HepG2 (cell line): ENCODE measurements at regions not wholly inside any gene's neighbourhood (a gene's known extent, or its start where the extent isn't known, plus 50 kb on each side); places are given as distances from the start of the nearest gene placed in this dataset.
"Not testable (repeated sequence)": the region's sequence is repeated elsewhere in the genome, so short reads cannot be mapped to it uniquely, and the experiment has no call there.

Source experiments
- ATAC-seq: fragments of 200-7000 bp; cut with Tn5 transposase; 3 replicates; pipeline ENCODE4 v1.9.1; 2020; ENCODE audit warnings: mild to moderate bottlenecking, moderate library complexity
- BruUV-seq: library from RNA; stranded (reverse); fragments of 400-500 nt; replicated peaks from 2 replicates; lab custom pipeline; 2021; lab: Mats Ljungman, UMichigan
- CTCF ChIA-PET: fragments of 300-600 bp; formaldehyde crosslinking; extraction: SDS; loops from one replicate; lab custom pipeline; 2021; ENCODE audit warnings: low total read pairs, inconsistent platforms, low intra/inter-chr PET ratio; lab: Yijun Ruan, JAX
- POLR2A ChIA-PET: fragments of 350-600 bp; sonication (Branson Sonifier 250); formaldehyde crosslinking; loops from one replicate; lab custom pipeline; 2020; ENCODE audit warnings: antibody characterized with exemption, inconsistent platforms; lab: Yijun Ruan, JAX
- DNase-seq: peaks from one replicate; pipeline ENCODE4 v3.0.0-alpha.2; 2015; ENCODE audit warnings: low spot score
- FAIRE-seq: peaks from 3 replicates; lab custom pipeline; 2011; peaks lifted over from hg19 to GRCh38; lab: Jason Lieb, UNC
- H2AFZ ChIP-seq: one replicate; pipeline ENCODE4 v1.6.1; 2011; ENCODE audit warnings: low read length, inconsistent platforms
- H3K27ac ChIP-seq: fragments of 300-600 bp; 3 replicates; pipeline ENCODE4 v1.8.0; 2011; ENCODE audit warnings: mixed run types, mild to moderate bottlenecking, mixed read lengths, low read length, inconsistent platforms; ENCODE audit not compliant: insufficient read depth; ENCODE audit errors: extremely low read length
- H3K27me3 ChIP-seq, 2 experiments: fragments of 200-600 bp in 1 of 2; 2 replicates in 1 of 2; 3 replicates in 1 of 2; pipeline versions ENCODE4 v1.6.0 to v1.8.0; 2011; ENCODE audit warnings: low read length in 2 of 2, mild to moderate bottlenecking in 2 of 2, moderate library complexity in 2 of 2, inconsistent platforms in 1 of 2; ENCODE audit not compliant: insufficient read depth in 2 of 2, control insufficient read depth in 1 of 2
- H3K36me3 ChIP-seq, 2 experiments: fragments of 200-600 bp in 1 of 2; replicated peaks in 1 of 2; 2 replicates in 1 of 2; 3 replicates in 1 of 2; pipeline versions ENCODE4 v1.5.1 to v1.8.0; 2011; ENCODE audit warnings: low read length in 2 of 2, inconsistent platforms in 1 of 2; ENCODE audit not compliant: insufficient read depth in 2 of 2, control insufficient read depth in 1 of 2
- H3K4me1 ChIP-seq: 2 replicates; pipeline ENCODE4 v1.5.1; 2012; ENCODE audit warnings: low read length, inconsistent platforms; ENCODE audit not compliant: insufficient read depth
- H3K4me2 ChIP-seq: 2 replicates; pipeline ENCODE4 v1.6.0; 2011; ENCODE audit warnings: low read depth, low read length, inconsistent platforms
- H3K4me3 ChIP-seq, 3 experiments: fragments of 200-600 bp in 1 of 3; sonication (generic), shearing (Covaris generic) in 1 of 3; replicated peaks in 1 of 3; 2 replicates each; pipeline ENCODE4 v1.5.1; 2011 to 2016; ENCODE audit warnings: low read length in 3 of 3, inconsistent platforms in 2 of 3, low read depth in 2 of 3, mild to moderate bottlenecking in 2 of 3, control low read depth in 1 of 3, mixed read lengths in 1 of 3; ENCODE audit not compliant: insufficient read depth in 1 of 3
- H3K79me2 ChIP-seq: one replicate; pipeline ENCODE4 v1.6.1; 2011; ENCODE audit warnings: low read length, inconsistent platforms; ENCODE audit not compliant: insufficient read depth
- H3K9ac ChIP-seq: 2 replicates; pipeline ENCODE4 v1.6.0; 2011; ENCODE audit warnings: mild to moderate bottlenecking, low read depth, low read length, inconsistent platforms; ENCODE audit not compliant: insufficient read depth
- H3K9me3 ChIP-seq: 2 replicates; pipeline ENCODE4 v1.5.1; 2012; ENCODE audit warnings: mild to moderate bottlenecking, low read length
- H4K20me1 ChIP-seq: 2 replicates; pipeline ENCODE4 v1.6.0; 2011; ENCODE audit warnings: inconsistent platforms, mild to moderate bottlenecking, low read length, moderate library complexity; ENCODE audit not compliant: insufficient read depth
- FOSL2 ChIP-seq: sonication (generic); formaldehyde crosslinking; IDR thresholded peaks from 2 replicates; pipeline ENCODE4 v1.4.0; 2020; ENCODE audit warnings: missing genetic modification reagents
- IKZF4 ChIP-seq: sonication (generic); formaldehyde crosslinking; IDR thresholded peaks from 2 replicates; pipeline ENCODE4 v1.5.1; 2020; ENCODE audit warnings: borderline replicate concordance, mild to moderate bottlenecking, low read depth, missing genetic modification reagents; ENCODE audit errors: not compliant biosample characterization
- WGBS: methylation state at CpG from one replicate; pipeline ENCODE4 v1.1.6; 2017; ENCODE audit warnings: low lambda C conversion rate; 5-methylcytosine and 5-hydroxymethylcytosine counted together
- in situ Hi-C: cut with HindIII; loops from 2 replicates; pipeline ENCODE4 v1.10.0; 2017; ENCODE audit warnings: low pct_unique_long_range_greater_than_20kb; ENCODE audit not compliant: extremely low pct_ligation_motif_present
- intact Hi-C: fragments of 100-400 bp; cut with micrococcal nuclease; formaldehyde crosslinking; loops from one replicate; pipeline ENCODE4 v1.10.0; 2022; ENCODE audit not compliant: unreplicated experiment
- TF ChIP-seq, protein P1 (sequence below): sonication (generic); formaldehyde crosslinking; IDR thresholded peaks from 2 replicates; pipeline ENCODE4 v1.4.0; 2020; ENCODE audit warnings: missing genetic modification reagents, borderline replicate concordance

- H3K36me3 ChIP-seq, FAIRE-seq, H3K9ac ChIP-seq, H3K4me2 ChIP-seq, H3K79me2 ChIP-seq, ATAC-seq, H2AFZ ChIP-seq, in situ Hi-C loops, BruUV-seq, DNase-seq, H3K9me3 ChIP-seq, POLR2A ChIA-PET, H3K27ac ChIP-seq, H4K20me1 ChIP-seq, CTCF ChIA-PET, H3K4me3 ChIP-seq, intact Hi-C loops, H3K27me3 ChIP-seq: not testable (repeated sequence)
- peaks cover 18% of the 10 kb centered on the region for H3K4me1 ChIP-seq
- 36% methylated on average over 3 of the region's 3 CpGs for WGBS
- TF ChIP-seq, protein P1, sequence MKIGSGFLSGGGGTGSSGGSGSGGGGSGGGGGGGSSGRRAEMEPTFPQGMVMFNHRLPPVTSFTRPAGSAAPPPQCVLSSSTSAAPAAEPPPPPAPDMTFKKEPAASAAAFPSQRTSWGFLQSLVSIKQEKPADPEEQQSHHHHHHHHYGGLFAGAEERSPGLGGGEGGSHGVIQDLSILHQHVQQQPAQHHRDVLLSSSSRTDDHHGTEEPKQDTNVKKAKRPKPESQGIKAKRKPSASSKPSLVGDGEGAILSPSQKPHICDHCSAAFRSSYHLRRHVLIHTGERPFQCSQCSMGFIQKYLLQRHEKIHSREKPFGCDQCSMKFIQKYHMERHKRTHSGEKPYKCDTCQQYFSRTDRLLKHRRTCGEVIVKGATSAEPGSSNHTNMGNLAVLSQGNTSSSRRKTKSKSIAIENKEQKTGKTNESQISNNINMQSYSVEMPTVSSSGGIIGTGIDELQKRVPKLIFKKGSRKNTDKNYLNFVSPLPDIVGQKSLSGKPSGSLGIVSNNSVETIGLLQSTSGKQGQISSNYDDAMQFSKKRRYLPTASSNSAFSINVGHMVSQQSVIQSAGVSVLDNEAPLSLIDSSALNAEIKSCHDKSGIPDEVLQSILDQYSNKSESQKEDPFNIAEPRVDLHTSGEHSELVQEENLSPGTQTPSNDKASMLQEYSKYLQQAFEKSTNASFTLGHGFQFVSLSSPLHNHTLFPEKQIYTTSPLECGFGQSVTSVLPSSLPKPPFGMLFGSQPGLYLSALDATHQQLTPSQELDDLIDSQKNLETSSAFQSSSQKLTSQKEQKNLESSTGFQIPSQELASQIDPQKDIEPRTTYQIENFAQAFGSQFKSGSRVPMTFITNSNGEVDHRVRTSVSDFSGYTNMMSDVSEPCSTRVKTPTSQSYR, result peak; percentile 35; the same call in 1 of the 2 replicates
These were observed 116.0 kb upstream of the ETV3 start for GRCh38 chr1:157254183-157254582.

DNA sequence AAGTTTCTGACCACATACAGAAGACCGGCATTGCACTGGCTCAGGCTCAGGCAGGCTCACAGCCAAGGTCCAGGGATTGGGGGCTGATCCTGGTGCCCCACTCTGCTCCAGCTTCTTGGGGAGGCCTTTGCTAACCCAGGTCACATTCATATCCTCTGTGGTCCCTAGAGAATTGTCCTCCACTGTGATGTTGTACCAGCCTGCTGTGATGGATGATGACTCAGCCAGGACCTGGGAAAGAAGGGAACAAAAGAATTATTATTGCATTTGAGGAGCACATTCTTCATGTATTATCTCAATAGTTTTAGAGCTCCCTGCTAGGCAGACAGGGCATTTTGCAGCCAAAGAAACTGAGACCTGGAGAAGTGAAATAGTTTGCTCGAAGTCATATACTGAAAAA is 114.3 kb upstream of the ETV3 start:
- peaks cover 18% of the 10 kb centered on the region for H3K4me1 ChIP-seq
- CTCF ChIA-PET, result no interaction called here
- TF ChIP-seq IKZF4 (CRISPR knock-in tag) (no peak), FOSL2 (CRISPR knock-in tag) (peak; percentile 74)
- TF ChIP-seq, all 625 proteins: peak for 1
- H2AFZ ChIP-seq, result no peak overlapping the region
- H3K27me3 ChIP-seq, result no peaks in the 10 kb centered on the region
- H3K4me3 ChIP-seq, result no peak overlapping the region
- no peak overlapping the region for H3K27ac ChIP-seq
- H3K36me3 ChIP-seq, result no peaks in the 10 kb centered on the region
- FAIRE-seq, result no peak
- intact Hi-C loops (no loop called here), in situ Hi-C loops (no loop called here)
- H3K4me2 ChIP-seq, result no peak overlapping the region
- 6% methylated on average over 1 of the region's 2 CpGs for WGBS
- POLR2A ChIA-PET, result interaction anchor here (1.6 kb wide), 1 partner anchor 12 kb away, joined by 4 read pairs; no protein-coding TSS in a partner anchor
- no peaks in the 10 kb centered on the region for H3K79me2 ChIP-seq
- ATAC-seq, result no peak
- peak; percentile 18 for DNase-seq
- H4K20me1 ChIP-seq, result no peaks in the 10 kb centered on the region
- H3K9me3 ChIP-seq, result no peaks in the 10 kb centered on the region
- no TSS peak for BruUV-seq
- H3K9ac ChIP-seq, result no peak overlapping the region
